Breast epithelium (tissue), 3 donors: ENCODE measurements at regions not wholly inside any gene's neighbourhood (a gene's known extent, or its start where the extent isn't known, plus 50 kb on each side); places are given as distances from the start of the nearest gene placed in this dataset.

Experiments
- CTCF ChIP-seq, 3 donors: fragments of 450-650 bp; IDR thresholded peaks; one replicate each; pipeline ENCODE4 v1.5.1; 2016 to 2017; ENCODE audit warnings: antibody characterized with exemption in 3 of 3, mild to moderate bottlenecking in 3 of 3, moderate library complexity in 3 of 3
- POLR2AphosphoS5 ChIP-seq, 3 donors: sonication (generic); formaldehyde crosslinking; IDR thresholded peaks; one replicate each; pipeline ENCODE4 v1.6.1; 2017; ENCODE audit warnings: antibody characterized with exemption in 3 of 3

GRCh38 chr11:80320226-80320625 is 879.4 kb upstream of the TENM4 start:
- TF ChIP-seq CTCF (IDR thresholded peaks at IDR 0.05) (no peak), POLR2AphosphoS5 (IDR thresholded peaks at IDR 0.05) (no peak)
